GM23248 (cell line): ENCODE measurements at regions not wholly inside any gene's neighbourhood (a gene's known extent, or its start where the extent isn't known, plus 50 kb on each side); places are given as distances from the start of the nearest gene placed in this dataset.
A peak's percentile ranks its signal among the peaks of the same experiment; 100 is the strongest.

Experiments
- DNase-seq: peaks from one replicate; pipeline ENCODE4 v3.0.0-alpha.2; 2015
- H2AFZ ChIP-seq: fragments of 200-600 bp; sonication (generic); 2 replicates; pipeline ENCODE4 v1.6.1; 2016; ENCODE audit warnings: antibody characterized with exemption
- H3F3A ChIP-seq: fragments of 200-600 bp; sonication (generic); 2 replicates; pipeline ENCODE4 v1.6.1; 2016; ENCODE audit warnings: mild to moderate bottlenecking, antibody characterized with exemption, mixed run types; ENCODE audit not compliant: insufficient read depth
- H3K27ac ChIP-seq: fragments of 200-600 bp; sonication (generic); 2 replicates; pipeline ENCODE4 v1.5.1; 2016; ENCODE audit warnings: mild to moderate bottlenecking
- H3K27me3 ChIP-seq: fragments of 200-600 bp; sonication (generic); replicated peaks from 2 replicates; pipeline ENCODE4 v1.6.1; 2016; ENCODE audit warnings: mild to moderate bottlenecking; ENCODE audit not compliant: insufficient read depth
- H3K36me3 ChIP-seq: fragments of 200-600 bp; sonication (generic); 2 replicates; pipeline ENCODE4 v1.6.1; 2016; ENCODE audit warnings: low read depth, mild to moderate bottlenecking
- H3K4me1 ChIP-seq: fragments of 200-600 bp; sonication (generic); 2 replicates; pipeline ENCODE4 v1.6.1; 2016; ENCODE audit warnings: mild to moderate bottlenecking; ENCODE audit not compliant: insufficient read depth
- H3K4me2 ChIP-seq: fragments of 200-600 bp; sonication (generic); one replicate; pipeline ENCODE4 v1.6.1; 2016; ENCODE audit warnings: mild to moderate bottlenecking; ENCODE audit not compliant: unreplicated experiment
- H3K4me3 ChIP-seq: fragments of 200-600 bp; sonication (generic); 2 replicates; pipeline ENCODE4 v1.5.1; 2016; ENCODE audit warnings: mild to moderate bottlenecking
- H3K79me2 ChIP-seq: fragments of 200-600 bp; sonication (generic); 2 replicates; pipeline ENCODE4 v1.6.1; 2016; ENCODE audit warnings: mild to moderate bottlenecking; ENCODE audit not compliant: insufficient read depth
- H3K9ac ChIP-seq: fragments of 200-600 bp; sonication (generic); 2 replicates; pipeline ENCODE4 v1.6.1; 2016; ENCODE audit warnings: mild to moderate bottlenecking
- H3K9me2 ChIP-seq: fragments of 200-600 bp; sonication (generic); 2 replicates; pipeline ENCODE4 v1.6.1; 2016; ENCODE audit warnings: mixed run types, mild to moderate bottlenecking, moderate library complexity; ENCODE audit not compliant: insufficient read depth
- H3K9me3 ChIP-seq: fragments of 200-600 bp; sonication (generic); one replicate; pipeline ENCODE4 v1.6.1; 2017; ENCODE audit warnings: low read depth
- H4K20me1 ChIP-seq: fragments of 200-600 bp; sonication (generic); 2 replicates; pipeline ENCODE4 v1.6.0; 2016; ENCODE audit not compliant: insufficient read depth
- EZH2 ChIP-seq: fragments of 200-600 bp; sonication (generic); IDR thresholded peaks from 2 replicates; pipeline ENCODE4 v1.6.1; 2018; ENCODE audit warnings: antibody characterized with exemption, mild to moderate bottlenecking; ENCODE audit not compliant: insufficient read depth, poor library complexity, severe bottlenecking
- EZH2phosphoT487 ChIP-seq: fragments of 200-600 bp; sonication (generic); IDR thresholded peaks from 2 replicates; pipeline ENCODE4 v1.6.1; 2018; ENCODE audit warnings: antibody characterized with exemption, moderate library complexity, mild to moderate bottlenecking, low read depth; ENCODE audit not compliant: insufficient read depth
- WGBS, 2 experiments: methylation state at CpG; one replicate each; pipeline ENCODE4 v1.1.6; 2015 to 2017; ENCODE audit warnings: low lambda C conversion rate in 2 of 2, low coverage in 1 of 2; ENCODE audit errors: missing lambda C conversion rate in 2 of 2; 5-methylcytosine and 5-hydroxymethylcytosine counted together
- in situ Hi-C: fragments of 300-500 bp; cut with MboI; formaldehyde crosslinking; loops from 2 replicates; pipeline ENCODE4 v1.15.0; 2020

DNA sequence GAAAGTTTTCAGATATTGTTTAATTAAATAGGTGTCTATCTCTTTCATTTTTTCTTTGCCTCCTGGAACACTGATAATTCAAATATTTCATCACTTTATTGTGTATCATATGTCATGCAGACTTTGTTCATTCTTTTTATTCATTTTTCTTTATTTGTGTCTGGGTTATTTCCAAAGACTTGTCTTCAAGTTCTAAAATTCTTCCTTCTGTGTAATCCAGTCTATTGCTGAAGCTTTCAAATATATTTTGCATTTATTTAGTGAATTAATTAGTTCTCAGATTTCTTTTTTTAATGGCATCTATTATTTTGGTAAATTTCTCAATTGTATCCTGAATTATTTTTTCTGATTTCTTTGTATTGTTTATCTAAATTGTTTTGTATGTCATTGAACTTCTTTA lies 70.1 kb downstream of the ZNF330 start:
- Histone ChIP-seq H3K4me2 (no peak overlapping the region), H3K27ac (no peak overlapping the region), H3K79me2 (no peaks in the 10 kb centered on the region), H3K4me1 (no peaks in the 10 kb centered on the region), H3K4me3 (no peak overlapping the region), H2AFZ (no peak overlapping the region), H3K9ac (no peak overlapping the region), H4K20me1 (no peaks in the 10 kb centered on the region), H3K9me2 (no peaks in the 10 kb centered on the region), H3K9me3 (no peaks in the 10 kb centered on the region), H3K27me3 (no peaks in the 10 kb centered on the region), H3F3A (no peaks in the 10 kb centered on the region), H3K36me3 (no peaks in the 10 kb centered on the region; the same call in 1 of the 2 replicates)
- no peak for TF ChIP-seq EZH2phosphoT487
- TF ChIP-seq EZH2: no peak
- no peak for DNase-seq
- in situ Hi-C loops: no loop called here

GRCh38 chr4:141294306-141294705 lies 73.6 kb downstream of the ZNF330 start:
- Histone ChIP-seq H3K36me3 (no peaks in the 10 kb centered on the region; the same call in 1 of the 2 replicates), H3K9me2 (no peaks in the 10 kb centered on the region), H3K27me3 (no peaks in the 10 kb centered on the region), H3K4me2 (no peak overlapping the region), H3K4me1 (no peaks in the 10 kb centered on the region), H4K20me1 (no peaks in the 10 kb centered on the region), H3K79me2 (no peaks in the 10 kb centered on the region), H2AFZ (no peak overlapping the region), H3K4me3 (no peak overlapping the region), H3K27ac (no peak overlapping the region), H3K9me3 (no peaks in the 10 kb centered on the region), H3K9ac (no peak overlapping the region), H3F3A (no peaks in the 10 kb centered on the region)
- TF ChIP-seq EZH2 (no peak), EZH2phosphoT487 (no peak)
- 59 to 66% methylated on average over 2 of the region's 2 CpGs for WGBS, 2 experiments
- DNase-seq: no peak
- in situ Hi-C loops: no loop called here

DNA sequence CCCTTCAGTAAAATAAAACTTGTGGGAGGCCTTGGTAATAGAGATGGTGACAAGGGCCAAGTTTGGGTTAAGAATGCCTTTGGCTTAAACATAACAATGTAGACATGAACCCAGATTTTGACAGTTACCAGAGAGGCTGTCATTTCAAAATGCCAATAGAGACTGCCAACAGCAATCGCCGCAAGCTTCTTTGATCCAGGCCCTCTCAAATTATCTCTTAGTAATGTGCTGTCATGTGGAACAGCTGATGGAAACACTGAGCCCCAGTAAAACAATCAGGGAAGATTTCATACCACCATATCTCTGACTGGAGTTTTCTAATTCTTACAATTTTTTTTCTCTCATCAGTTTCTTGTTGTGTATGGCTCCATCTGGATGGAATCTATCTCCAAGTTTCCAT lies 80.5 kb downstream of the ZNF330 start:
- in situ Hi-C loops: no loop called here
- Histone ChIP-seq H3K9me2 (no peaks in the 10 kb centered on the region), H4K20me1 (no peaks in the 10 kb centered on the region), H3K4me2 (no peak overlapping the region), H3K36me3 (no peaks in the 10 kb centered on the region), H3K27me3 (no peaks in the 10 kb centered on the region), H3K9me3 (no peaks in the 10 kb centered on the region), H3K9ac (no peak overlapping the region), H2AFZ (0 out of 2 replicates have a peak overlapping the region, but pooled peaks have one; percentile 26), H3K27ac (no peak overlapping the region), H3F3A (no peaks in the 10 kb centered on the region), H3K79me2 (no peaks in the 10 kb centered on the region), H3K4me3 (no peak overlapping the region), H3K4me1 (no peaks in the 10 kb centered on the region)
- TF ChIP-seq EZH2phosphoT487 (no peak), EZH2 (no peak)
- 41 to 59% methylated on average over 2 of the region's 2 CpGs for WGBS, 2 experiments
- DNase-seq: no peak

GRCh38 chr4:141302924-141303323 lies 82.2 kb downstream of the ZNF330 start:
- WGBS, 2 experiments: 61 to 63% methylated on average over 1 of the region's 1 CpG
- Histone ChIP-seq H3F3A (no peaks in the 10 kb centered on the region), H3K36me3 (no peaks in the 10 kb centered on the region), H3K9me3 (no peaks in the 10 kb centered on the region), H3K9ac (no peak overlapping the region), H3K4me2 (no peak overlapping the region), H3K4me1 (no peaks in the 10 kb centered on the region), H3K9me2 (no peaks in the 10 kb centered on the region), H4K20me1 (no peaks in the 10 kb centered on the region), H3K27ac (no peak overlapping the region), H2AFZ (no peak overlapping the region), H3K4me3 (no peak overlapping the region), H3K79me2 (no peaks in the 10 kb centered on the region), H3K27me3 (no peaks in the 10 kb centered on the region)
- no peak for TF ChIP-seq EZH2phosphoT487
- no peak for TF ChIP-seq EZH2
- no peak for DNase-seq
- in situ Hi-C loops: no loop called here

- no peak for DNase-seq
- Histone ChIP-seq H2AFZ (no peak overlapping the region), H3K4me2 (no peak overlapping the region), H3K4me3 (no peak overlapping the region), H3K27ac (no peak overlapping the region), H4K20me1 (no peaks in the 10 kb centered on the region), H3F3A (no peaks in the 10 kb centered on the region), H3K79me2 (no peaks in the 10 kb centered on the region), H3K9me2 (no peaks in the 10 kb centered on the region), H3K4me1 (no peaks in the 10 kb centered on the region), H3K9me3 (no peaks in the 10 kb centered on the region), H3K27me3 (no peaks in the 10 kb centered on the region), H3K9ac (no peak overlapping the region), H3K36me3 (no peaks in the 10 kb centered on the region)
- WGBS, 2 experiments: 90 to 95% methylated on average over 2 of the region's 2 CpGs
- in situ Hi-C loops: no loop called here
- TF ChIP-seq EZH2 (no peak), EZH2phosphoT487 (no peak)
Measured at GRCh38 chr4:141304346-141304745, 83.7 kb downstream of the ZNF330 start.
